SK-N-SH treated with all-trans-retinoic acid at 6 μM for 48 hours (cell line): ENCODE measurements at regions not wholly inside any gene's neighbourhood (a gene's known extent, or its start where the extent isn't known, plus 50 kb on each side); places are given as distances from the start of the nearest gene placed in this dataset.

Source experiments
- ATAC-seq: fragments of 200-7000 bp; cut with Tn5 transposase; 3 replicates; pipeline ENCODE4 v1.9.1; 2020; ENCODE audit warnings: mild to moderate bottlenecking, moderate library complexity
- ARNTL ChIP-seq: fragments of 450-650 bp; formaldehyde crosslinking; IDR thresholded peaks from 2 replicates; pipeline ENCODE4 v1.5.0; 2020; ENCODE audit warnings: low read depth, mild to moderate bottlenecking, moderate library complexity, borderline replicate concordance
- BACH2 ChIP-seq: fragments of 250-450 bp; sonication (Bioruptor Pico); IDR thresholded peaks from 2 replicates; pipeline ENCODE4 v1.9.0; 2021; ENCODE audit warnings: mild to moderate bottlenecking, borderline replicate concordance
- CREB5 ChIP-seq: fragments of 250-450 bp; sonication (Bioruptor Pico); IDR thresholded peaks from 2 replicates; pipeline ENCODE4 v1.5.1; 2020; ENCODE audit warnings: low read depth, mild to moderate bottlenecking, moderate library complexity
- CSDC2 ChIP-seq: fragments of 250-450 bp; sonication (Bioruptor Pico); IDR thresholded peaks from 2 replicates; pipeline ENCODE4 v1.5.0; 2020; ENCODE audit warnings: mild to moderate bottlenecking, moderate library complexity
- CSRNP3 ChIP-seq: fragments of 250-450 bp; sonication (Bioruptor Pico); IDR thresholded peaks from 2 replicates; pipeline ENCODE4 v1.5.1; 2021; ENCODE audit warnings: mild to moderate bottlenecking, moderate library complexity
- ESRRG ChIP-seq: fragments of 250-450 bp; sonication (Bioruptor Pico); IDR thresholded peaks from 2 replicates; pipeline ENCODE4 v1.6.1; 2021; ENCODE audit warnings: mild to moderate bottlenecking
- GLIS3 ChIP-seq: fragments of 250-450 bp; sonication (Bioruptor Pico); IDR thresholded peaks from 2 replicates; pipeline ENCODE4 v1.5.0; 2020; ENCODE audit warnings: mild to moderate bottlenecking, moderate library complexity
- OSR1 ChIP-seq: fragments of 250-450 bp; sonication (Bioruptor Pico); IDR thresholded peaks from 2 replicates; pipeline ENCODE4 v1.8.0; 2022; ENCODE audit warnings: moderate library complexity, mild to moderate bottlenecking, inconsistent platforms
- PATZ1 ChIP-seq: fragments of 250-450 bp; sonication (Bioruptor Pico); IDR thresholded peaks from 2 replicates; pipeline ENCODE4 v1.8.0; 2020; ENCODE audit warnings: mild to moderate bottlenecking, moderate library complexity, borderline replicate concordance
- PPARA ChIP-seq: fragments of 250-450 bp; sonication (Bioruptor Pico); IDR thresholded peaks from 2 replicates; pipeline ENCODE4 v1.5.0; 2020; ENCODE audit warnings: mild to moderate bottlenecking, borderline replicate concordance
- RARB ChIP-seq: fragments of 250-450 bp; sonication (Bioruptor Pico); IDR thresholded peaks from 2 replicates; pipeline ENCODE4 v1.8.0; 2021; ENCODE audit warnings: mild to moderate bottlenecking, moderate library complexity
- TCF4 ChIP-seq: fragments of 250-450 bp; sonication (Bioruptor Pico); IDR thresholded peaks from 2 replicates; pipeline ENCODE4 v1.8.0; 2021; ENCODE audit warnings: mild to moderate bottlenecking, moderate library complexity, borderline replicate concordance
- TOX ChIP-seq: fragments of 250-450 bp; sonication (Bioruptor Pico); IDR thresholded peaks from 2 replicates; pipeline ENCODE4 v1.8.0; 2021; ENCODE audit warnings: mild to moderate bottlenecking, moderate library complexity, borderline replicate concordance
- ZC3H10 ChIP-seq: fragments of 250-450 bp; sonication (Bioruptor Pico); IDR thresholded peaks from 2 replicates; pipeline ENCODE4 v1.5.1; 2021; ENCODE audit warnings: mild to moderate bottlenecking, moderate library complexity
- ZFP3 ChIP-seq: fragments of 250-450 bp; sonication (Bioruptor Pico); IDR thresholded peaks from 2 replicates; pipeline ENCODE4 v1.5.0; 2020; ENCODE audit warnings: mild to moderate bottlenecking, moderate library complexity
- ZFP30 ChIP-seq: fragments of 450-650 bp; formaldehyde crosslinking; IDR thresholded peaks from 2 replicates; pipeline ENCODE4 v1.5.0; 2022; ENCODE audit warnings: mild to moderate bottlenecking, moderate library complexity
- ZNF565 ChIP-seq: fragments of 450-650 bp; formaldehyde crosslinking; conservative IDR thresholded peaks from 2 replicates; pipeline ENCODE4 v1.5.0; 2020; ENCODE audit warnings: low read depth, mild to moderate bottlenecking, moderate library complexity
- ZNF70 ChIP-seq: fragments of 450-650 bp; formaldehyde crosslinking; IDR thresholded peaks from 2 replicates; pipeline ENCODE4 v1.5.0; 2020; ENCODE audit warnings: mild to moderate bottlenecking, moderate library complexity
- ZNF8 ChIP-seq: fragments of 450-650 bp; formaldehyde crosslinking; IDR thresholded peaks from 2 replicates; pipeline ENCODE4 v1.5.0; 2020; ENCODE audit warnings: mild to moderate bottlenecking, moderate library complexity
- TF ChIP-seq, protein P1 (sequence below): fragments of 250-450 bp; sonication (Bioruptor Pico); IDR thresholded peaks from 2 replicates; pipeline ENCODE4 v1.5.0; 2020; ENCODE audit warnings: mild to moderate bottlenecking, moderate library complexity

GRCh38 chr5:26761045-26761444 lies 277.3 kb downstream of the CDH9 start:
- TF ChIP-seq ZFP3, result no peak
- no peak for TF ChIP-seq TOX (CRISPR knock-in tag)
- no peak for TF ChIP-seq ZNF565
- TF ChIP-seq, protein P1, sequence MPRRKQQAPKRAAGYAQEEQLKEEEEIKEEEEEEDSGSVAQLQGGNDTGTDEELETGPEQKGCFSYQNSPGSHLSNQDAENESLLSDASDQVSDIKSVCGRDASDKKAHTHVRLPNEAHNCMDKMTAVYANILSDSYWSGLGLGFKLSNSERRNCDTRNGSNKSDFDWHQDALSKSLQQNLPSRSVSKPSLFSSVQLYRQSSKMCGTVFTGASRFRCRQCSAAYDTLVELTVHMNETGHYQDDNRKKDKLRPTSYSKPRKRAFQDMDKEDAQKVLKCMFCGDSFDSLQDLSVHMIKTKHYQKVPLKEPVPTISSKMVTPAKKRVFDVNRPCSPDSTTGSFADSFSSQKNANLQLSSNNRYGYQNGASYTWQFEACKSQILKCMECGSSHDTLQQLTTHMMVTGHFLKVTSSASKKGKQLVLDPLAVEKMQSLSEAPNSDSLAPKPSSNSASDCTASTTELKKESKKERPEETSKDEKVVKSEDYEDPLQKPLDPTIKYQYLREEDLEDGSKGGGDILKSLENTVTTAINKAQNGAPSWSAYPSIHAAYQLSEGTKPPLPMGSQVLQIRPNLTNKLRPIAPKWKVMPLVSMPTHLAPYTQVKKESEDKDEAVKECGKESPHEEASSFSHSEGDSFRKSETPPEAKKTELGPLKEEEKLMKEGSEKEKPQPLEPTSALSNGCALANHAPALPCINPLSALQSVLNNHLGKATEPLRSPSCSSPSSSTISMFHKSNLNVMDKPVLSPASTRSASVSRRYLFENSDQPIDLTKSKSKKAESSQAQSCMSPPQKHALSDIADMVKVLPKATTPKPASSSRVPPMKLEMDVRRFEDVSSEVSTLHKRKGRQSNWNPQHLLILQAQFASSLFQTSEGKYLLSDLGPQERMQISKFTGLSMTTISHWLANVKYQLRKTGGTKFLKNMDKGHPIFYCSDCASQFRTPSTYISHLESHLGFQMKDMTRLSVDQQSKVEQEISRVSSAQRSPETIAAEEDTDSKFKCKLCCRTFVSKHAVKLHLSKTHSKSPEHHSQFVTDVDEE (CRISPR knock-in tag), result no peak
- TF ChIP-seq BACH2 (CRISPR knock-in tag), result no peak
- no peak for TF ChIP-seq ZC3H10 (CRISPR knock-in tag)
- no peak for TF ChIP-seq ESRRG (CRISPR knock-in tag)
- no peak for TF ChIP-seq RARB (CRISPR knock-in tag)
- TF ChIP-seq CREB5 (CRISPR knock-in tag), result no peak
- no peak for TF ChIP-seq ZFP30 (CRISPR knock-in tag)
- no peak for TF ChIP-seq PATZ1 (CRISPR knock-in tag)
- no peak for TF ChIP-seq ZNF8 (CRISPR knock-in tag)
- TF ChIP-seq CSRNP3 (CRISPR knock-in tag), result no peak
- TF ChIP-seq GLIS3 (CRISPR knock-in tag), result no peak
- no peak for TF ChIP-seq TCF4 (CRISPR knock-in tag)
- TF ChIP-seq CSDC2 (CRISPR knock-in tag), result no peak

GRCh38 chr5:26757941-26758340 lies 280.4 kb downstream of the CDH9 start:
- ATAC-seq, result no peak
- TF ChIP-seq TOX (CRISPR knock-in tag) (no peak), PPARA (no peak), OSR1 (no peak), CSRNP3 (CRISPR knock-in tag) (no peak), CREB5 (CRISPR knock-in tag) (no peak), ZFP30 (CRISPR knock-in tag) (no peak), ESRRG (CRISPR knock-in tag) (no peak), ZFP3 (no peak), BACH2 (CRISPR knock-in tag) (no peak), TCF4 (CRISPR knock-in tag) (no peak), ZC3H10 (CRISPR knock-in tag) (no peak), RARB (CRISPR knock-in tag) (no peak), ARNTL (CRISPR knock-in tag) (no peak)
- TF ChIP-seq, all 23 proteins: peak for 0

More at GRCh38 chr5:26761045-26761444, 277.3 kb downstream of the CDH9 start:
- no peak for ATAC-seq

DNA sequence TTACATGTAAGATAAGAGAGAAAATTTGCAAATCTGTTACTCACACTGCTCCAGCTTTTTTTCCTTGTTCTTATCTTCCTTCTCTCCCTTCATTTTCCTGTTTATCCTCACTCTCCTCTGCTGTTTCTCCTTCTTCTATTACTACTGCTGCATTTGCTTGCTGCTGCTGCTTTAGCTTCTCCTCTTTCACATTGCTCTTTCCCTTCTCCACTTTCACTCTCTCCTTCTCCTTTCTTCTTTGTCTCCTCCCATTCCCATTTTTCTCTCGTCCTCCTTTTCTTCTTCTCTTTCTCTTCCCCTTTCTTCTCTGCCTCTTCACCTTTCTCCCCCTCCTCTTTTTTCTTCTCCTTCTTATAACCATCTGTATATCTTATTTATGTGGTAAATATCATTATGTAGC lies 288.6 kb downstream of the CDH9 start:
- ATAC-seq, result no peak
- TF ChIP-seq CSDC2 (CRISPR knock-in tag), result no peak
- no peak for TF ChIP-seq CSRNP3 (CRISPR knock-in tag)
- TF ChIP-seq ZFP30 (CRISPR knock-in tag), result no peak
- TF ChIP-seq PPARA, result no peak
- TF ChIP-seq RARB (CRISPR knock-in tag), result no peak
- TF ChIP-seq GLIS3 (CRISPR knock-in tag), result no peak
- no peak for TF ChIP-seq ARNTL (CRISPR knock-in tag)
- TF ChIP-seq CREB5 (CRISPR knock-in tag), result no peak
- TF ChIP-seq TCF4 (CRISPR knock-in tag), result no peak
- TF ChIP-seq ZNF8 (CRISPR knock-in tag), result no peak
- no peak for TF ChIP-seq PATZ1 (CRISPR knock-in tag)
- TF ChIP-seq ZNF70, result no peak
- no peak for TF ChIP-seq ZNF565
